ENCODE measurements at regions not wholly inside any gene's neighbourhood (a gene's known extent, or its start where the extent isn't known, plus 50 kb on each side); places are given as distances from the start of the nearest gene placed in this dataset.

GRCh38 chr7:24141874-24142509 lies 142.0 kb upstream of the NPY start:
- no peaks in the 10 kb centered on the region for H3K36me3 ChIP-seq
- H3K4me3 ChIP-seq: no peak overlapping the region
- in situ Hi-C loops (cut with MboI; ENCODE audit: low pct_ligation_motif_present in 1 of 4, low pct_unique_long_range_greater_than_20kb in 1 of 4, low sequenced_read_pairs in 3 of 4): no loop called here
- no peaks in the 10 kb centered on the region for H3K4me1 ChIP-seq
- WGBS, 2 donors (ENCODE audit: low coverage in 1 of 2): 63 to 82% methylated on average over 5 to 15 of the region's 15 CpGs
- TF ChIP-seq POLR2AphosphoS5 (IDR thresholded peaks at IDR 0.05) (no peak), POLR2A (IDR thresholded peaks at IDR 0.05) (no peak), EP300 (IDR thresholded peaks at IDR 0.05; ENCODE audit: low read depth) (no peak)
- TF ChIP-seq, protein P1, sequence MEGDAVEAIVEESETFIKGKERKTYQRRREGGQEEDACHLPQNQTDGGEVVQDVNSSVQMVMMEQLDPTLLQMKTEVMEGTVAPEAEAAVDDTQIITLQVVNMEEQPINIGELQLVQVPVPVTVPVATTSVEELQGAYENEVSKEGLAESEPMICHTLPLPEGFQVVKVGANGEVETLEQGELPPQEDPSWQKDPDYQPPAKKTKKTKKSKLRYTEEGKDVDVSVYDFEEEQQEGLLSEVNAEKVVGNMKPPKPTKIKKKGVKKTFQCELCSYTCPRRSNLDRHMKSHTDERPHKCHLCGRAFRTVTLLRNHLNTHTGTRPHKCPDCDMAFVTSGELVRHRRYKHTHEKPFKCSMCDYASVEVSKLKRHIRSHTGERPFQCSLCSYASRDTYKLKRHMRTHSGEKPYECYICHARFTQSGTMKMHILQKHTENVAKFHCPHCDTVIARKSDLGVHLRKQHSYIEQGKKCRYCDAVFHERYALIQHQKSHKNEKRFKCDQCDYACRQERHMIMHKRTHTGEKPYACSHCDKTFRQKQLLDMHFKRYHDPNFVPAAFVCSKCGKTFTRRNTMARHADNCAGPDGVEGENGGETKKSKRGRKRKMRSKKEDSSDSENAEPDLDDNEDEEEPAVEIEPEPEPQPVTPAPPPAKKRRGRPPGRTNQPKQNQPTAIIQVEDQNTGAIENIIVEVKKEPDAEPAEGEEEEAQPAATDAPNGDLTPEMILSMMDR (IDR thresholded peaks at IDR 0.05): no peak
- no peak for DNase-seq
- no peaks in the 10 kb centered on the region for H3K9me3 ChIP-seq
- H3K27me3 ChIP-seq: no peaks in the 10 kb centered on the region
- H3K27ac ChIP-seq: no peak overlapping the region
- intact Hi-C loops (cut with DNase I; ENCODE audit: low total_unique reads): no loop called here

DNA sequence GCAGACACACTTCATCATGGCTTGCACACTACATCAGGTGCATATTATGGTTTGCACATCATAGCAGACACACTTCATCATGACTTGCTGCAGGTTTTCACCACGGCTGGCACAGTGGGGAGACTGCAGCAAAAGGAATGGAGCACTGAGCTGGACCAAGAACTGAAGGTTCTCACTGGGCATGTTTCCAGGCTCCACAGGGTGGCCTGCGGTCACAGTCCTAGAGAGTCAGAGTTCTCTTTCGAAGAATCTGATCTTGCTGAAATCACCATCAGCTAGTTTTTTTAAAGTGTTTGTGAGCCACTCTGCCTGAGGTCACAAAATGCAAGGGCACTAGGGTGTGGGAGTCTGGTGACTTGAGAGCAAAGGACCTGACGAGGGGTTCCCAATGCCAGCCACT lies 140.4 kb upstream of the NPY start:
- in situ Hi-C loops (cut with MboI; ENCODE audit: low pct_ligation_motif_present in 1 of 4, low pct_unique_long_range_greater_than_20kb in 1 of 4, low sequenced_read_pairs in 3 of 4): no loop called here
- no peak overlapping the region for H3K27ac ChIP-seq
- intact Hi-C loops (cut with DNase I; ENCODE audit: low total_unique reads): no loop called here
- no peak for DNase-seq
- TF ChIP-seq, protein P1 (IDR thresholded peaks at IDR 0.05): no peak
- TF ChIP-seq POLR2AphosphoS5 (IDR thresholded peaks at IDR 0.05) (no peak), POLR2A (IDR thresholded peaks at IDR 0.05) (no peak), EP300 (IDR thresholded peaks at IDR 0.05; ENCODE audit: low read depth) (no peak)
- whole genome bisulfite sequencing, 2 donors (ENCODE audit: low coverage in 1 of 2): 83% methylated on average over 4 of the region's 4 CpGs; no CpG with 5 or more reads in 1 of the 2 donors
- no peaks in the 10 kb centered on the region for H3K27me3 ChIP-seq
- no peaks in the 10 kb centered on the region for H3K4me1 ChIP-seq
- H3K9me3 ChIP-seq: no peaks in the 10 kb centered on the region
- H3K36me3 ChIP-seq: no peaks in the 10 kb centered on the region
- H3K4me3 ChIP-seq: no peak overlapping the region

- DNase-seq: no peak
- peaks cover 11 to 13% of the 10 kb centered on the region in 2 donors for H3K9me3 ChIP-seq
- no peaks in the 10 kb centered on the region for H3K36me3 ChIP-seq
- peaks cover 0 to 23% (median 3%) of the 10 kb centered on the region in 4 donors for H3K4me1 ChIP-seq
- no peaks in the 10 kb centered on the region for H3K27me3 ChIP-seq
- in situ Hi-C loops (cut with MboI; ENCODE audit: low pct_ligation_motif_present in 1 of 4, low pct_unique_long_range_greater_than_20kb in 1 of 4, low sequenced_read_pairs in 3 of 4): no loop called here
- intact Hi-C loops (cut with DNase I; ENCODE audit: low total_unique reads): no loop called here
- WGBS, 2 donors (ENCODE audit: low coverage in 1 of 2): 13 to 19% methylated on average over 1 of the region's 1 CpG
- H3K4me3 ChIP-seq: no peak overlapping the region
- TF ChIP-seq EP300 (IDR thresholded peaks at IDR 0.05; ENCODE audit: low read depth) (no peak), POLR2A (IDR thresholded peaks at IDR 0.05) (no peak), POLR2AphosphoS5 (IDR thresholded peaks at IDR 0.05) (no peak)
- TF ChIP-seq, protein P1 (IDR thresholded peaks at IDR 0.05): no peak
- peak overlapping the region; percentile 30 to 74 (median 54) for H3K27ac ChIP-seq
Observed at GRCh38 chr7:24151944-24152343, 132.0 kb upstream of the NPY start.

DNA sequence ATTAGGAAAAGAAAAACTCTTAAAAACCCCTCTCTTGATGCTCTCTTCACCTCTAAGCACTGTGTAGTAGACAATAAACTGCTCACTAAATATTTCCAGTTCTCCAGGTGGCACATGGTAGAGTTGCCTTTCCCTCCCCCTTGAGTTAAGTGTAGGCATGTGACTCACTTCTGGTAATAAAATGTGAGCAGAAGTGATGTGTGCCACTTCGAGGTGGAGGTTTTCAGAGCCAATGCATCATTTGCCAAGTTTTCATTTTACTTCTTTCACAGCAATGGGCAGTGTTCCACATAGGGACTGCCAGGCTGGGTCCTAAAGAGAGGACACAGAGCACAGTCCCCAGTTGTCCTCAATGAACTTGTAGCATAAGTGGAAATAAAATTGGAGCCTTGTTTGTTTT lies 131.6 kb upstream of the NPY start:
- DNase-seq: peak; percentile 40
- Histone ChIP-seq H3K4me3 (peak overlapping the region in 1 of 4 donors; percentile 7), H3K36me3 (no peaks in the 10 kb centered on the region), H3K27me3 (no peaks in the 10 kb centered on the region), H3K4me1 (peaks cover 0 to 23% (median 3%) of the 10 kb centered on the region in 4 donors), H3K27ac (peak overlapping the region; percentile 70 to 75 (median 74)), H3K9me3 (peaks cover 11 to 13% of the 10 kb centered on the region in 2 donors)
- TF ChIP-seq POLR2AphosphoS5 (IDR thresholded peaks at IDR 0.05) (peak; percentile 20 to 40 (median 30)), POLR2A (IDR thresholded peaks at IDR 0.05) (no peak)
- intact Hi-C loops (cut with DNase I; ENCODE audit: low total_unique reads): no loop called here
- WGBS, 2 donors (ENCODE audit: low coverage in 1 of 2): 0 to 4% methylated on average over 1 of the region's 1 CpG
- in situ Hi-C loops (cut with MboI; ENCODE audit: low pct_ligation_motif_present in 1 of 4, low pct_unique_long_range_greater_than_20kb in 1 of 4, low sequenced_read_pairs in 3 of 4): no loop called here

All from transverse colon (tissue), 4 donors.